T-cell (primary cell): ENCODE measurements at regions not wholly inside any gene's neighbourhood (a gene's known extent, or its start where the extent isn't known, plus 50 kb on each side); places are given as distances from the start of the nearest gene placed in this dataset.
"Not testable (repeated sequence)": the region's sequence is repeated elsewhere in the genome, so short reads cannot be mapped to it uniquely, and the experiment has no call there.

ENCODE experiments used
- ATAC-seq, 4 experiments: fragments of 200-7000 bp in 3 of 4; fragments of 150-1000 bp in 1 of 4; cut with Tn5 transposase; replicated peaks in 1 of 4; 1 replicate in 3 of 4; 2 replicates in 1 of 4; pipeline ENCODE4 v1.10.0; 2021; ENCODE audit warnings: moderate library complexity in 3 of 4, mild to moderate bottlenecking in 2 of 4, moderate number of reproducible peaks in 1 of 4
- CTCF ChIA-PET, 2 donors: fragments of 300-600 bp; sonication (Branson Sonifier 250); formaldehyde crosslinking; loops; one replicate each; lab custom pipeline; 2022; ENCODE audit warnings: antibody characterized with exemption in 2 of 2; lab: Charles Lee
- POLR2A ChIA-PET, 2 donors: fragments of 300-600 bp; sonication (Branson Sonifier 250); formaldehyde crosslinking; loops; one replicate each; lab custom pipeline; 2022; ENCODE audit warnings: antibody characterized with exemption in 2 of 2; lab: Charles Lee
- DNase-seq, 35 experiments: peaks; one replicate each; pipeline versions ENCODE4 v3.0.0 to v3.0.0-alpha.2; 2013 to 2023
- H3K27ac ChIP-seq: one replicate; pipeline ENCODE4 v1.5.1; 2013; ENCODE audit warnings: low read length
- H3K27me3 ChIP-seq, 2 experiments: replicated peaks in 1 of 2; 1 replicate in 1 of 2; 2 replicates in 1 of 2; pipeline versions ENCODE4 v1.6.1 to v1.7.0; 2013; ENCODE audit warnings: low read length in 1 of 2, mixed read lengths in 1 of 2; ENCODE audit not compliant: control insufficient read depth in 2 of 2, insufficient read depth in 2 of 2; ENCODE audit errors: extremely low read depth in 1 of 2
- H3K36me3 ChIP-seq, 2 donors: 1 replicate in 1 of 2; 2 replicates in 1 of 2; pipeline versions ENCODE4 v1.6.1 to v1.7.0; 2013; ENCODE audit warnings: low read length in 1 of 2; ENCODE audit not compliant: control insufficient read depth in 2 of 2, insufficient read depth in 1 of 2; ENCODE audit errors: extremely low read depth in 1 of 2
- H3K4me1 ChIP-seq, 2 experiments: 1 replicate in 1 of 2; 2 replicates in 1 of 2; pipeline versions ENCODE4 v1.6.1 to v1.7.0; 2013; ENCODE audit warnings: low read length in 2 of 2, mixed read lengths in 1 of 2; ENCODE audit not compliant: insufficient read depth in 2 of 2, control insufficient read depth in 1 of 2; ENCODE audit errors: extremely low read depth in 1 of 2
- H3K4me3 ChIP-seq, 2 donors: 1 replicate in 1 of 2; 2 replicates in 1 of 2; pipeline versions ENCODE4 v1.5.1 to v1.7.0; 2013; ENCODE audit warnings: mild to moderate bottlenecking in 2 of 2, low read length in 1 of 2, moderate library complexity in 1 of 2; ENCODE audit not compliant: control insufficient read depth in 1 of 2; ENCODE audit errors: extremely low read depth in 1 of 2
- H3K9me3 ChIP-seq: 2 replicates; pipeline ENCODE4 v1.7.0; 2013
- H3K27ac Mint-ChIP-seq, 2 donors: one replicate each; pipeline ENCODE4 v1.8.0; 2020 to 2021; ENCODE audit warnings: mild to moderate bottlenecking in 2 of 2, mixed read lengths in 2 of 2
- H3K27me3 Mint-ChIP-seq, 2 donors: one replicate each; pipeline ENCODE4 v1.8.0; 2021 to 2022; ENCODE audit warnings: mixed read lengths in 2 of 2
- H3K36me3 Mint-ChIP-seq: one replicate; pipeline ENCODE4 v1.8.0; 2021; ENCODE audit warnings: mixed read lengths
- H3K4me1 Mint-ChIP-seq, 3 donors: one replicate each; pipeline ENCODE4 v1.8.0; 2020 to 2022; ENCODE audit warnings: mixed read lengths in 3 of 3, mild to moderate bottlenecking in 1 of 3
- H3K4me3 Mint-ChIP-seq, 3 donors: one replicate each; pipeline ENCODE4 v1.8.0; 2020 to 2022; ENCODE audit warnings: mild to moderate bottlenecking in 3 of 3, mixed read lengths in 3 of 3, moderate library complexity in 3 of 3
- H3K9me3 Mint-ChIP-seq, 3 donors: one replicate each; pipeline ENCODE4 v1.8.0; 2020 to 2022; ENCODE audit warnings: mixed read lengths in 3 of 3
- WGBS: methylation state at CpG from one replicate; pipeline ENCODE4 v1.1.5; 2013; ENCODE audit warnings: missing lambda C conversion rate; ENCODE audit not compliant: insufficient coverage; 5-methylcytosine and 5-hydroxymethylcytosine counted together

DNA sequence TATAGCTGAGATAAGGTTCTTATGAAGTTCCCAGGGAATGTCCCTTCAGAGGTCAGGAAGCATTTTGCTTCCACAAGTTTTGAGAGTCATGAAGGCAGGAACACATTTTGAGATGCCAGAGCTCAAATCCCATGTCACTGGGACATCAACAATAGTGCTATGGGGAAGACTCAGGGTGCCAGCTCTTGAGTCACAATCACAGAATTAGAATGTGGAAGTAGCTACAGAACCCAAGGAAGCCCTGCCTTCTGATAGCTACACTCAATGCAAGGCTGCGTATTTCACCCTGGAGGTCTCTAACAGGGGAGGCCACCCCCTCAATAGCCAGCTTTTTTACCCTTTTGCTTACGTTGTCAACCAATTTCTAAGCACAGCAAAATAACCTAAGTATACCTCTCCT is 141.3 kb downstream of the FAM72B start:
- H3K27me3 Mint-ChIP-seq, H3K9me3 ChIP-seq, H3K27ac ChIP-seq, H3K4me3 Mint-ChIP-seq, H3K36me3 ChIP-seq, CTCF ChIA-PET, H3K27me3 ChIP-seq, H3K4me1 ChIP-seq, POLR2A ChIA-PET, H3K27ac Mint-ChIP-seq, ATAC-seq, DNase-seq, H3K36me3 Mint-ChIP-seq, H3K4me3 ChIP-seq, H3K4me1 Mint-ChIP-seq, H3K9me3 Mint-ChIP-seq: not testable (repeated sequence)
- WGBS: 80% methylated on average over 1 of the region's 2 CpGs

DNA sequence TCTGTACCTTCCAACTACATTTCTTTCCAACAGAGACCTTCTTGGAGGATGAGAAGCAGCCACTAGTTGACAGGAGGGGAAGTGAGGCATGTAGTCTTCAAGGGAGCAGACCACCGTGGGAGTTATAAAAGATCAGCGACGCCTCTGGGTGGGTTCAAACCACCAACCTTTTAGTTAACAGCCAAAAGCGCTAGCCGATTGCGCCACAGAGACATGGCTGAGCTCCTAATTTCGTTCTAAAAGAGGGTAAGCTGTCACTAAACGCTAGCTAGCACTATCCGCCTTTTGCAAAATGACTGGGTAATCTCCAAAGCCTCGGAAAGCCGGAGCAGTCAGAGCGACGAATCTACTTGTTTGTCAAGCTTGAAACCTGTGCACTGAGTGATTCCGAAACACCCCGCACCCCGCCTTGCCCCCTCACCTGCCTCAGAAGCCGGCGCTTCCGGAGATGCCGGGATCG is 135.8 kb downstream of the FAM72B start:
- H3K4me1 ChIP-seq, H3K36me3 Mint-ChIP-seq, POLR2A ChIA-PET, H3K9me3 Mint-ChIP-seq, H3K27ac Mint-ChIP-seq, H3K27ac ChIP-seq, H3K4me1 Mint-ChIP-seq, H3K36me3 ChIP-seq, CTCF ChIA-PET, H3K27me3 ChIP-seq, H3K4me3 ChIP-seq, H3K9me3 ChIP-seq: not testable (repeated sequence)
- Mint-ChIP-seq H3K4me3 (peak overlapping the region in 2 of 3 donors; percentile 30 to 39), H3K27me3 (peaks cover 4 to 13% of the 10 kb centered on the region in 2 donors)
- no CpG with 5 or more reads among the region's 21 CpGs for WGBS
- ATAC-seq (peak in 2 of 4 experiments; percentile 55 to 60), DNase-seq (peak in 5 of 35 experiments; percentile 1 to 13 (median 6))

DNA sequence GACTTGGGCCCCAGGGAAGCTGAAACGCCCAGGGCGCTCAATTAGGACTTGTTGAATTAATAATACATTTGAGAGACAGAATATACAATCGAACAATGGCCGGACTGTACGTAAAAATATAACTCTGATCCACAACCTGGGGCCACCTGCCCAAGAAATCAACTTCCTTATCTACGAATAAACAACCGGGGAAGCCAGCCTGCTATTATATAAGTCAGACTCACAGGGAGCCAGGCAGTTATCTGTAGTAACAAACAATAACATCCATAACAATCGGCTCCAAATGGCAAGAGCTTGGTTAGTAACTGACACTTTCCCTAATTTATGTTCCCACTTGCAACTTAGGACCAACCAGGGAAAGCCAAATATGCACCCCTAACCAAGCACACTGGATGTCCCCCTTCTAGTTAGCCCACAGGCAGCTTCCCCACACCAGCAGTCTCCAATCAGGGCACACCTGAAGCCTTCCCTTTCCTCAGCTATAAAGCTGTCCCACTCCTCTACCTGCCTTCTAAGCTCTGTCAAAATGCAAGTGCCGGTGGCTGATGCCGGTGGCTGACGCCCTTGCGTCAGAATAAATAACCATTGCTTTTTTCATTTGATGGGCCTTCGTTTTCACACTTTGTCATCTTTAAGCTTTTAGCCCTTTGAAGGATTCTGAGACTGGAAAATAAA is 135.2 kb downstream of the FAM72B start:
- CTCF ChIA-PET, H3K27ac Mint-ChIP-seq: not testable (repeated sequence)
- no CpG with 5 or more reads among the region's 13 CpGs for WGBS

DNA sequence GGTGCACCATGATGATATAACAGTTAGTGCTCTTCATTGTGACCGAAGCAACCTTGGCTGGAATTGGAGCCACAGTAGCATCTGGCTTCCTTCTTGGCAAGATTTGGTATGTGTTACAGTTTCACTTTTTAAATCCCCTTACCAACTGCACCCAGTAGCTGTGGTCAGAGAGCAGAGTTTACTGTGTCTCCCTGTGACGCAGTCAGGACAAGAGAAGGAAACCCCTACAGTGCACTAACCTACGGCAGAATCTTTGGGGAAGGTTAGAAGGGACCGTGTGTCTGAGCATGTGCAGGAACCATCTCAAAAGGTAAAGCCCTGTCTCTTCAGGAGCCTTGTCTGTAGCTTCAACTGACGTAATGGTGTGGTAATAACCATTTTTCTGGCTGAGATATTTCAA is 134.0 kb downstream of the FAM72B start:
- H3K27me3 ChIP-seq, H3K36me3 Mint-ChIP-seq, H3K9me3 Mint-ChIP-seq, H3K4me1 ChIP-seq, H3K27ac ChIP-seq, CTCF ChIA-PET, H3K4me1 Mint-ChIP-seq, H3K4me3 ChIP-seq, H3K36me3 ChIP-seq, H3K9me3 ChIP-seq, POLR2A ChIA-PET, H3K4me3 Mint-ChIP-seq, H3K27ac Mint-ChIP-seq, DNase-seq: not testable (repeated sequence)
- WGBS: 78% methylated on average over 2 of the region's 5 CpGs
- ATAC-seq: peak in 1 of 4 experiments; percentile 55
- H3K27me3 Mint-ChIP-seq: peaks cover 4 to 13% of the 10 kb centered on the region in 2 donors

More for the DNA sequence above, 135.2 kb downstream of the FAM72B start:
- ATAC-seq: peak in 2 of 4 experiments; percentile 12 to 35
- H3K27ac ChIP-seq, DNase-seq, H3K4me3 ChIP-seq, H3K4me1 ChIP-seq, H3K27me3 ChIP-seq, H3K4me1 Mint-ChIP-seq, H3K9me3 ChIP-seq, POLR2A ChIA-PET, H3K9me3 Mint-ChIP-seq, H3K36me3 Mint-ChIP-seq, H3K36me3 ChIP-seq: not testable (repeated sequence)
- Mint-ChIP-seq H3K4me3 (peak overlapping the region in 2 of 3 donors; percentile 30 to 39), H3K27me3 (peaks cover 4 to 13% of the 10 kb centered on the region in 2 donors)

DNA sequence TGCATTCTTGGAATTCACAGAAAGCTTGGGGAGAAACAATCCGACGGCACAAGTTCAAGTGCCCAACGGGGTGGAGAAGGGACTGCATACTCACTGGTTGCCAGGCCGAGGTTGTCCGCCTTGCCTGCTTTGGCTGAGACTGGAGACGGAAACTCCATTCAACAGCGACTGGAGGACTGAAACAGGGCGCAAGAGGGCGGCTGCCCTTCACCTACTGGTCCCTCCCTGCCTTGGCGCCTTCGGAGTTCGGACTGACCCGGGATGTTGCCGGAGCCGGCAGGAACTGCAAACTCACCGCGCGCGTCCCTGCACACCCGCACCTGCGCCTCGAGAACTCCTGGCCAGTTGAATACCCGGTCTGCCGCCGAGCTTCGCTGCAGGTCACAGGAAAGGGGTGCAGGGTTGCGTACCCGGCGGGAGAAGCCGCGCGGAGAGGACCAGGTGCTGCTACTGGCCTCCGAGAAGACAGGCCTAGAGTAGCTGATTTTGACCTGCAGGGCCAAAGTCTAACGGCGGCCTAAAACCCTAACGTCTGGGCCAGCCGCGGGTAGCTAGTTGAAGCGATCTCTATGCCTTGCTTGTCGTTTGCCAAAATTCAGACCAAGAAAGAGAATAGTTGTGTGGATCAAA is 132.9 kb downstream of the FAM72B start:
- H3K9me3 Mint-ChIP-seq, H3K9me3 ChIP-seq, H3K27ac ChIP-seq, H3K27me3 ChIP-seq, H3K4me1 ChIP-seq, POLR2A ChIA-PET, CTCF ChIA-PET, ATAC-seq, H3K36me3 ChIP-seq, H3K4me3 ChIP-seq, H3K36me3 Mint-ChIP-seq, DNase-seq, H3K4me1 Mint-ChIP-seq: not testable (repeated sequence)
- 73% methylated on average over 7 of the region's 40 CpGs for WGBS
- Mint-ChIP-seq H3K27me3 (peaks cover 7 to 16% of the 10 kb centered on the region in 2 donors), H3K4me3 (peak overlapping the region in 2 of 3 donors; percentile 24 to 54), H3K27ac (peak overlapping the region in 1 of 2 donors; percentile 45)

DNA sequence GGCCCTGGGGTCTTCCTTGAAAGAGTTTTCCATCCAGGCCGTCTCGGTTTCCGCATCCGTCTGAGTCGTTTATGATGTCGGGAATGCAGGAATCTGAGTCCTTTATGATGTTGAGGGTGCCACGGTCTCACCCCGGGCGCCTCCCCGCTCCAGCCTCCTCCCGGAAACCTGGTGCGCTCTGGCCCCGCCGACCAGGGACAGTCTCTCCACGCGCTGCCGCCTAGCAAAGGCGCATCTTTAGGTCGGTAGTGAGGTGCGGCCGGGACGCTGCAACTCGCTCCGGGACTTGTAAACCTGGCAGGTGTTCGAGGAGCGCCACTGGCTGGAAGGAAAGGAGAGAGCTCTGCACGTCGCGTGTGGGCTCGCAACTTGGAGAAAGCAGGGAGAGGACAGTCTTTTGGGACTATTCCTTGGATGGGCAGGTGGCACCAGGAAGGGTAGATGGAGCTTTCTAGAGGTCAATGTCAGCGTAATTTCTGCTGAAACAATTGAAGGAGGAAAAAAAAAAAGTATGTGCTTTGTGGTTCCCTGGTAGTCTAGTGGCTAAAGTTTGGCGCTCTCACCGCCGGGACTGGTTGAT is 132.0 kb downstream of the FAM72B start:
- DNase-seq, CTCF ChIA-PET, H3K4me1 ChIP-seq, H3K36me3 ChIP-seq, H3K27ac Mint-ChIP-seq, H3K27me3 ChIP-seq, H3K9me3 ChIP-seq, POLR2A ChIA-PET, H3K36me3 Mint-ChIP-seq, H3K4me1 Mint-ChIP-seq, H3K27ac ChIP-seq, H3K4me3 ChIP-seq, H3K9me3 Mint-ChIP-seq: not testable (repeated sequence)
- peaks cover 7 to 16% of the 10 kb centered on the region in 2 donors for H3K27me3 Mint-ChIP-seq
- peak overlapping the region in 2 of 3 donors; percentile 28 to 51 for H3K4me3 Mint-ChIP-seq
- WGBS: 44% methylated on average over 11 of the region's 34 CpGs
- ATAC-seq: peak in 2 of 4 experiments; percentile 38 to 40
